AG20443 (cell line): ENCODE measurements at regions not wholly inside any gene's neighbourhood (a gene's known extent, or its start where the extent isn't known, plus 50 kb on each side); places are given as distances from the start of the nearest gene placed in this dataset.

ENCODE experiments used
- DNase-seq: peaks from one replicate; pipeline ENCODE4 v3.0.0; 2012; ENCODE audit warnings: low spot score, mixed read lengths

DNA sequence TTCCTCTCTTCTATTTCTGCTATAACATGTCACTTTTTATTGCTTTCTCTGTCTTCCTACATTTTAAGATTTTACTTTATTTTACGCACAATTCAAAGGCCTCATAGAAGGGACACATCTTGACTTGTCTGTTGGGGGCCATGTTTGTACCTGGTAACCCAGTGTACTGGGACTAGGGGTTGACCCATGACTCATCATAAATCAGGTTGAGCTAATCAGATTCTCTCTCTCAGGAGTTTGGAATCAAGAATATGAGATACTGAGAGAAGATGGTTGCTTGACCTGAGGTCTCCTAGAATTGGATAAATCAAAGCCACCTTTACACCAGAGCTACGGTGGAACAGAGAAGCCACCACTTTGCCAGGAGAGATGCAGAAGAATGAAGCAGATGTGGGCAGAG, 153.0 kb downstream of the UXS1 start:
- no peak for DNase-seq

DNA sequence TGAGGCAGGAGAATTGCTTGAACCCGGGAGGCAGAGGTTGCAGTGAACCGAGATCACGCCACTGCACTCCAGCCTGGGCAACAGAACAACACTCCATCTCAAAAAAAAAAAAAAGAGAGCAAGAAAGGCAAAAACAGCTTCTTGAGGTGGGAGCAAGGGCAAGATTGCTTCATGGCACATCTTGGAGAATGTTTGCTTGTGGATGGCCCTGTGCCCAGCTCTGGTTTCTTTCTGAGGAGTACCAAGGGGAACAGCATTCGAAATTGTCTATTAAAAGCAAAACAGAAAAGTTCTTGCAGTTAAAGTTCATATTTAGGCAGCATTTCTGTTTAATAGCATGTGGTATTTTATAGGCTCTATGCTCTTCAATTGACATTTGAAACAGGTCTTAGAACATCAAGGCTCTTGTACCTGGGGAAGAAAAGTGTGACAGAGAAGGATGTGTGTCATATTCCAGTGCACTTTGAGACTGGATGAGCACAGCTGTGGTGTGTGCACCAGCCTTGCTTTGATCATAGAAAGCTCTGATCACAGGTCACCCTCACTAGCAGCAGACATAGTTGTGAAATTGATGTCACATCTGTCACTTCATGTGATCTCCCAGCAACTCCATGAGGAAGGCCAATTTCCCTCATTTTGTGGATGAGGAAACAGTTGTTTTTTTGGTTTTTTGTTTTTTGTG, 154.3 kb downstream of the UXS1 start:
- DNase-seq = no peak

DNA sequence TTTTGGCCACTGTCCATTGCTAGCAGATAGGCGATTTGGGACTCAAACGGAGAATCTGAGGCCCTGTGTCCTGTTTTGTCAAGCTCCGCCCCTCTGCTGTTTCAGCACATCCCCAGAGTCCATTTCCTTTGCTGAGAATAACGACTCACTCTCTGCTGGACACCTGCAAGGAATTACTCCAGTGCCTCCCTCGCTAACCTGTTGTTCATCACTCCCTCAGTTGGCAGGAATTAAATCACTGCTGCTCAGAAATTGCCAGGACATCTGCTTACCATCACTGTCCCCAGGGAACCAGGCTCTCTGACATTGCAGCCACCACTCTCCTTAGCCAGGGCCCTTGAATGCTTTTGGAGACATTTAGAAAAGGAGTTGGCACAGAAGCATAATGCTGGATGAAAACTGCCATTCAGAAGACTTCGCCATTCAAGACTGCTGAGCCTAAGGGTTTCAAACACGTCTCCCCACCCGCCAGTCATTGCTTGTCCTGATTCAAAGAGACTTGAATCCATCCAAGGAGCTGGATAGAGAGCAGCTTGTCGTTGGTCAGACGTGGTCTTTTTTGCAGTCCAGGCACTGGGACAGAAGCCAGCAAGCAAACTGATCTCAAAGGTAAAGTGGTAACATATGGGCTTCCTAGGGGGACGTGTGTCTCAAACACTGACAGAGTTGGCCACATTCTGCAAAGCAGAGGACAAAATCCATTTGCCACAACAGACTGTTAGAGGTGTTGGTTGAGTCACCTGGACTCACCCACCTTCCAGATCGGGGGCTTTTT, 155.3 kb downstream of the UXS1 start:
- DNase-seq = no peak

DNA sequence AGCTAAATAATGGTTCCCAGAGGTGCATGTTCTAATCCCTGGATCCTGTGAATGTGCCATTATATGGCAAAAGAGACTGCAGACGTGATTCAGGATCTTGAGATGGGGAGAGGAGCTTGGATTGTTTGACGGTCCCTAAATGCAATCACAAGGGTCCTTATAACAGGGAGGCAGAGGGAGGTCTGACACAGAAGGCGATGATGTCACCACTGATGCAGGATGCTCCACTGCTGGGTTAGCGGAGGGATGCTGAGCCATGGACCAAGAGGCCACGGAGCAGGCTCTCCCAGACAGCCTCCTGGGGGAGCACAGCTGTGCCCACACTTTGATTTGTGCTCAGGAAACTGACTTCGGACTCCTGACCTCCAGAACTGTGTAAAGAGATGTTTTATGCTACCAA, 156.2 kb downstream of the UXS1 start:
- DNase-seq = no peak

DNA sequence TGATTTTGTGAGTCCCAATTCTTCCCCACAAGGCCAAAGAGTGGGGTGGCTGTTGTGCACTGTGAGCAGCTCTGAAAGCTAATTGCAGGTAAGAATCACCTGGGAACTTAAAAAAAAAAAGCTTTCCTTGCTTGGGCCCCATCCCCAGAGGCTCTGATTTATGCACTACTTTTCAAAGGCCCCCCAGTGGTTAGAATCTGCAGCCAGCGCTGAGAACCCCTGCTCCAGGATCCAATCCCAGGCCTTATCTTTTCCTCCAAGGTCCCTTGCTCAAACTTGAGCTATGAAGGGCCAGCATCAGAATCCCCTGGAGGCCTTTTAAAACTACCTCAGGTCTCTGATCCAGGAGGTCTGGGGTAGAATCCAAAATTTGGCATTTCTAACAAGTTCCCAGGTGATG, 156.8 kb downstream of the UXS1 start:
- no peak for DNase-seq

DNA sequence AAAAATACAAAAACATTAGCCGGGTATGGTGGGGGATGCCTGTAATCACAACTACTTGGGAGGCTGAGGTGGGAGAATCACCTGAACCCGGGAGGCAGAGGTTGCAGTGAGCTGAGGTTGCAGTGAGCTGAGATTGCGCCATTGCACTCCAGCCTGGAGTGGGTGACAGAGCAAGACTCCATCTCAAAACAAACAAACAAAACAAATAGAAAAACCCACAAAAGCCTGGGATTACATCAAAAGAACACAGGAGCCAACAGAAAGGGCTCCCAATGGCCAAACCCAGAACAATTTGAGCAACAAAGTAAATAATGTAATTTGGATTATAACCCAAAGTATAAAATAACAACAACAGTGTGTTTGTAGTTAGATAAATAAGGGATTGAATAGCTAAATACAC, 159.8 kb downstream of the UXS1 start:
- no peak for DNase-seq

DNA sequence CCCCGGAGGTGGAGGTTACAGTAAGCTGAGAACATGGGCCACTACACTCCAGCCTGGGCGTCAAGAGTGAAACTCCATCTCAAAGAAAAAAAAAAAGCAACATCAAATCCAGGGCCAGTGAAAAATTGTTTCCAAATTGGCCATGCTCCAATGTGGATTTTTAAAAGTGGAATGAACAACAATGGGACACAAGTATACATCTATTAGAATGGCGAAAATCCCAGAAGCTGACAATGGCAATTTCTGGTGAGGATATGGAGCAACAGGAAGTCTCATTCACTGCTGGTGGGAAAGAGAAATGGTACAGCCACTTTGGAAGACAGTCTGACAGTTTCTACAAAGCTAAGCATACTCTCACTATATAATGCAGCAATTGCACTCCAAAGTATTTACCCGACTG, 161.4 kb downstream of the UXS1 start:
- DNase-seq = no peak

DNA sequence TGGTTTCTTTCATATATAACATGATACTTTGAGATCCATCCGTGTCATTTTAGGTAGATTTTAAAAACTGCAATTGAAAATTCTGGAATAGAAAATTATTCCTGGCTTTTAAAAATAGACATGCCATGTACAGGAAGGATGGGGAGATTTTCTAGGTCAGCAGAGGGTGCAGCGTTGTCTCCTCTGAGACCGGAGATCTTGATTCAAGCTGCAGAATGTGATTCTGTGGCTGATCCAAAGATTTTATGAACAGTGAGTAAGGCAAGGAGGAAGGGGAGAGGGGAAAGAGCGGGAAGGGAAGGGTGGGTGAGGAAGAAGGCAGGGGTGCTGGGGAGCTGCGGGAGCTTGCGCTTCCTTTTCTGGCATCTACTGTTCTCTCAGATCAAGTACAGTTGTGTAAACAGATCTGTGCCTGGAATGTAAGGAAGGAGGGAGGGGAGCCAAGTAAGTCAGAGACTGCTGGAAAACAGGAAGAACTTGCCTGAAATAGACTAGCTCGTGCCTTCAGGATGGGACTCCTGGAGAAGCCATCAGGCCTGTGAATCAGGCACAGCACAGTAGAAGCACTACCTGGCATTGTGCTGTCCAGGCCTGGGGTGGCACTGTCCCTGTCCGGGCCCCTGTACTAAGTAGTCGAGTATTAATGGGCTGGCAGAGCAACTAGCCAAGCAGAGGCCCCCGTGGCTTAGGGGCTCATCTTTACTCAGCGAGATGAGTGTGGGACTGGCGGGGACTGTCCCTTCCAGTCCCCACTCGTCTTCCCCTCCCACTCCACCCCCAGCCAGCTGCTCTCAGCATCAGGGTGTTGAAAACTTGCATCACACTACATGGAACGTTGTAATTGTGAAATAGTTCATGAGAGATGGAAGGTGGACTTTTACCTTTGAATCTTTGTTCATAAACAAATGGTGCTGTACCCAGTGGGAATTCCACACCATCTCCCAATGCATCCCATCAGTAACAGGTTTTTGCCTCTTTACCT, 163.5 kb downstream of the UXS1 start:
- peak; percentile 67 for DNase-seq

DNA sequence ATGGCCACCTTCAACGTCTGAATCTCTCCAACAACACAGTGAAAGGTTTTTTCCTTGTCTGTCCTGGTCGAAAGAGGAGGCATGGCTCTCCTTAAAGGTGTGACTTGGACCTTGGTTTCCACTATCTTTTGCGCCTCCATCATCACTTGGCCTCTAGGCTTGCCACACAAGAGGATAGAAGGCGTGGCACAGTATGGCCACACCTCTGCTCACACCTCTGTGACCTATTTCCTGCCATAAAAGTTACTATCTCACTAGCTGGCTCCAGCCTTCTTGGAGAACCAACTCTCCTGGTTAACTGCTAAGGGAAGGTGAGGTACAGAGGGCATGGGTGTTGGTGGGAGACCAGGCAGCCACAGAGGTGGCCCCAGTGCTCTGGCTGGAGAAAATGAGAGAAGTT, 165.9 kb downstream of the UXS1 start:
- DNase-seq = no peak

DNA sequence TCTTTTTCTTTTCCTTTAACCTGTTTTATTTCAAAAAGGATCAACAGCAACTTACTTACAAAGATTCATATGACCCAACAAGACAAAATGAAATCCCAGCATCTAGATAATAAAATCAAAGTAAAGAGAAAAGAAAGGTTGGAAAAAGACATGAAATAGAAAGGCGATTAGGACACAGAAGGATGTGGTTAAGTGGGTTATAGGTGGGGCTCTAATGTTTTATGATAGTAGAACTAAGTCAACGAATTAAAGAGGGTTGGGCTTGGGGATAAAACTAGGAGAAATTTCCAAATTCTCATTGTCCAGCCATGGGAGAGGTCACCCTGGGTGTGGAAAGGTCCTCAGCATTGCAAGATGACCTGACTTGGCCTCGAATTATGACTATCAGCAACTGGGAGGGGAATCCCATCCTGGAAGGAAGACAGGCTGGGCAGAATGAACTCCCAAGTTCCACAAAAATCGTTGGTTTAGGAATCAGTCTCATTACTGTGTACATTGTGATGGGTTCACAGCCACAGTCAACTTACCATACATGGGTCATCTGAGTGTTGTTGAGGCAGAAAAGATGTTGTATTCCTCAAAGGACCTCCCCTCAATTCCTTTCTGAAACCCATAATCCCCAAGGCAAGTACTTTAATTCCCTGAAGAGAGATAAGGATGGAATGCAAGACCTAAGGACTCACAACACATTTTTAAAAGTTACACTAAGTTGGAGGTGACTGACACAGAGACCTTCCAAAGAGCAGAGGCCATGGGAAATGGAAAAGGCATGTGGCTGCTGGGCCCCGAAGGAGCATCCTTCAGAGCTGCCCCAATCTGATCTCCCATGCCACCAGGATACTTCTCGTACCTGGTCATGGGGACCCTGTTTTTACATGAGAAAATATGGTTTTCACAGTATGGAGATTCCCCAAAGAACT, 167.6 kb downstream of the UXS1 start:
- DNase-seq = no peak

DNA sequence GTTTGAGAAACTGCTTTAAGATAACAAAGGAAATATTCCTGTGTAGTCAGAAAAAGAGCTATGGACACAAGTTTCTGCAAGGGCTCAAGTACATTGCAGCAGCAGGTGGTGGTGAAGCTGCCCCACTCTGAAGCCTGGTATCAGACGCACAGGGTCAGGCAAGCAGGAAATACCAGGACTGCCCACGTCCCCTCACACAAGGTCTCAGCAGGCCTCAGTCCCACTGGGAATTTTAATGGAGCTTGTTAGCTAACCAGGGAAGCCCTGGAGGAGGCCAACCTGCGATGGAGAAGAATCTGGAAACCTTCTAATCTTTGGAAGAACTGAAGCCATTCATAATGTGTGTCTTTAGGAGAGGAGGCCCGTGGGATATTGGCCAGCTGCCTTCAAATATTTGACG, 168.3 kb downstream of the UXS1 start:
- no peak for DNase-seq

DNA sequence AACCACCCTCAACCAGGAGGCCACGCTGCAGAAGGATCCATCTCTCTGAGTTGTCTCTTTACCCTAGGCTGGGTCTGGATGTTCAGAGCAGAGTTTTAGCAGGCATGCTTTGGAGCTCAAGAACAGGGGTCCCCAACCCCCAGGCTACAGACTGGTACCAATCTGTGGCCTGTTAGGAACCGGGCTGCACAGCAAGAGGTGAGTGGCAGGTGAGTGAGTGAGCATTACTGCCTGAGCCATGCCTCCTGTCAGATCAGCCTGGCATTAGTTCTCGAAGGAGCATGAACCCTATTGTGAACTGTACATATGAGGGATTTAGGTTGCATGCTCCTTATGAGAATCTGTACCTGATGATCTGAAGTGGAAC, 172.5 kb downstream of the UXS1 start:
- DNase-seq = no peak

DNA sequence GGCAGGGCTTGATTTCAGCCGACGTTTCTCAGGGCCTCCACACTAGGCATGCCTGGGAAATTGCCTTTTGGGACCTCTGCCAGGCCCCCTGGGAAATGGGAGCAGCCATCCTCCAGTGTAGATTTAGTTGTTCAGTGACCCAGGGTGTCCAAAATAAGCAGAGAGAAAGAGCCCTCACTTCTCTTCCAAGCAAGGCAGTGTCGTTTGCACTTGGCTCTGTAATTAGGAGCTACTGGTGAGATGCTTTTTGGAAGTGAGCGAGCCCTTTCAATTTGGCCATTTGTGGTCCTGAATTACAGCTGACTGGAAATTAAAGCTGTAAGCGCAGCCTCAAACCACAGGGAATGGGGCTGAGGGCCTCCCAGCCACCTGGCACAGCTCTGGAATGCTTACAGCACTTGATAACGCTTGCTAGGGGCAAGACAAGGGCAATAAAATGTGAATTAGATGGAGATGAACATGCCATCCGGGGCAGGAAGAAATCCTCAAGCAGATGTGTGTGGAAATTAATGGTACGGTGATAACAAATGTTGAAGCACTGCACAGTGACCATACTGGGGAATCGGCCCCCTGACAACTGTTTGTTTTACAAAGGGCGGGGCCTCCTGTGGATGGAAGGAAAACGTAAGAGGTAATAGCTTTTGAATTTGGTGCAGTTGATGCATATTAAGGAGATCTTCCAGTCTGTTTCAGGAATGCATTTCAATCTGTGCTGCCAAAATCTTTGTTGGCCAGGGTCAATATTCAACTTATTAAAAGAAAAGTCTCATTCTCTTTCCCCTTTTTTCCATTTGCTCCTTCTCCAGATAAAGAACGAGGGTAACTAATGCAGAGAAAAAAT, 173.1 kb downstream of the UXS1 start:
- no peak for DNase-seq

DNA sequence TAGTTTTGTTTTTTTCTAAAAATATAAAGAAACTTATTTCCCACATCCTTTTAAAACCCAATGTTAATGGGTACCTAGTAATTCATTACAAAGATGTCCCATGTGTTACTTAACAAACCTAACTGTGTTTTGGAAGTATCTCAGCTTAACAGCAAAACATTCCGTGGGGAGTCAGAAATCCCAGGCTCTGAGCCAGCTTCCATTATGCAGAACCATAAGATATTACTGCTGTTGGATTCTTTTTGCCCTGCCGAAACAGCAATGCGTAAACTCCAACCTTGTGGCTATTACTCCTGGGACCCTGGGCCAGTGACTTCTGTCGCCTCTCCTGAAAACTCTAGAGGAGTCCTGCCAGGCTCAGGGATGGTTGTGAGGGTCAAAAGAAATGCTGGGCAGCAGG, 174.1 kb downstream of the UXS1 start:
- DNase-seq = no peak

DNA sequence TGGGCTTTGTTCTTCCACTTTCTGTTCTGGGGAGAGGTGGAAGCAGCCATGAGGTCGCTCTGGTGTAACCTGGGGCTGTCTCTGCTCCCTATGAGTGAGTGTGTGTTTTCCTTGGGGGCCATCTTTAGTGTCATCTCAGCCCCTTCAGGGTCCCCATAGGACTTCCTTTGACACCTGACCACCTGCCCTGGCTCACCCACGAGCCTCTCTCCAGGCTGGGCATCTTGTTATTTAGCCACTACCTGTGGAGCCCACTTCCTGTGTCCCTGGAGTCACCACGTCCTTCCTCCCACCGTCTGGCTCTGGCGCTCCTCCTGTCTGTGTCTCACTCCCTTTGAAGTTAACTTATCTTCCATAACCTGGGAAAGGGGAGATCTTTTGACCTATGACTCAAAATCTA, 176.0 kb downstream of the UXS1 start:
- DNase-seq = no peak

DNA sequence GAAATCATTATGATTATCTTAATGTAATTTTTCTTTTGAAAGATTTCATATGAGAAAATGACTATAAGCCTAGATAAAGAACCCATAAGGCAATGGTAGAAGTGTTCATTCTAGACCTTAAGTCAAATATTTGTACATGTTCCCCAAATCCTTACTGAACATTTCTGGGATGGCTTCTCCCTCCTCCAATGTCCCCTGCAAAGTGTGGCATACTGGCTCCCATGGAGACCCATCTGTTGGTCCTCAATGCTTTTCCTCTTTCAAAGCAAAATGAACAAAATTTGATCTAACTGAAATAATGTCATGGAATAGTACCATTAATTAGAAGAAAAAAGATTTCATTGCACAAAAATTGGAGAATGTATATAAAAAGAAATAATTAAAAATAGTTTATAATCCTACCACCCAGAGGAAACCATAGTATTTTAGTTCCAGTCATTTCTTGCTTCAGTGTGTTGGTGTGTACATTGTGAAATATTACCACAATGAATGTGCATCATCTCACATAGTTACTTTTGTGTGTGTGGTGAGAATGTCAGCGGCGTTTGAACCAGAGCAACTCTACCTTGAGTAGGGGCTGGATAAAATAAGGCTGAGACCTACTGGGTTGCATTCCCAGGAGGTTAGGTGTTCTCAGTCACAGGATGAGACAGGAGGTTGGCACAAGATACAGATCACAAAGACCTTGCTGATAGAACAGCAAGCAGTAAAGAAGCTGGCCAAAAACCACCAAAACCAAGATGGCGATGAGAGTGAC, 181.3 kb downstream of the UXS1 start:
- DNase-seq = no peak

DNA sequence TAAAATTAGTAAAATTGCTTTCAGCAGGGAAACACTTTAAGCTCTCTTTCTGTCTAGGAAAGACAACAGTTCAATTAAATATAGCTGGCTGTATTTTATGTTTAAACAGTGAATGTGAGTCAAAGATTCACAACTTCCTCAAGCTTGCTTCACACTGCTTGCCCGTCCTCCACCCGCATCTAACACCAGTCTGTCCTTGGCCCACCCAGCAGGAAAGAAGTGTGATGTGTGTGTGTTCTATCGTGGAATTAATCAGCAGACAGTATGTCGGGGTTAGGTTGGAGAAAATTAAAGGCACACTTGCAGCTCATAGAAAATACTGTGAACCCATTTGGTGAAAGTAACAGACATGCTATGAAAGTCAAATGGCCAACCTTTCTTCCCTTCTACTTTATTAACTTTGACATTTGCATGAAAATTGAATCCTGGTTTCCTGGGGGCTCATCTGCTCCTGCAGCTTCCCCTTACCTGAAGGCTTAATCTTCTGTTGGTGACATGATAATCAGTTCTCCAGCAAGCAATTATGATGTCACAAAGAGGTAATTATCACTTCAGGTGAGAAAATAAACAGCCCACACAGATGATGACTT, 182.0 kb downstream of the UXS1 start:
- DNase-seq = no peak

DNA sequence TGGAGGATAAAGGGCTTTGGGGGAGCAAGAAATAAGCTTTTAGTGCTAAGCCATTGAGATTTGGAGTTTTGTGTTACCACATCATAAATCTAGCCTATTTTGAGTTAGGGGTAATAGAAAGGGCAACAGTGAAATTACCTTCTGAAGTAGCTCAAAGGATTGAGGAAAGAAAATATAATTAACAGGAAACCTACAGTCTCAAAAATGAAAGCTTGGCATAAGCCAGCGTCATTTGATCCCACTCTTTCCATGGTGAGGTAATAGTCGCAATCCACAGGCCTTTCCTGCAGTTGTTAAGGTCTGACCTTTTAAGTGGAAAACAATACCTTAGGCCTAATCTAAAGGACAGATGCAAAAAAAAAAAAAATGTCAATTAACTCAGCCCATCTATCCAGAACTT, 182.7 kb downstream of the UXS1 start:
- DNase-seq = no peak

DNA sequence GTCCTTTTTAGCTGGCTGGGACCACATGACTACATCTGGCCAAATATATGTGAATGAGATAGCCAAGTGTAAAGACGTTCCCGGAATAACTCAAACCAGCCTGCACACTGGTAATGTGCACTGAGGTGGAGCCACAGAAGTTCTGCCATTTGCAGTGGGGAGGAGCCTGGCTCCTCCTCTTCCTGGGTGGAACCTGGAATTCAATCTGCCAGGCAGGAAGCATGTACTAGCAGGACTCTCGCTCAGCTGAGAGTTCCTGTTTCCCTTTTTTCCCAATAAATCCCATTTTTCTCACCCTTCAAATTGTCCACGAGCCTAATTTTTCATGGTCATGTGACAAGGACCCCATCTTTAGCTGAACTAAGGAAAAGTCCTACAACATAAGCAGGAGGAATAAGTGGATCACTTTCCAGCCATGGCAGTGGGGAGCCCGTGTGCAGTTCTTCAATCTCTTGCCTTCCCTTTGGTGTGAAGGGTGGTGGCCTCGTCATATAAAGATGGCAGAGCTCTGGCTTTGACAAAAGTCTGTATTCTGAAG, 183.2 kb downstream of the UXS1 start:
- DNase-seq = no peak
